Vagina (tissue), 2 donors: ENCODE measurements at regions not wholly inside any gene's neighbourhood (a gene's known extent, or its start where the extent isn't known, plus 50 kb on each side); places are given as distances from the start of the nearest gene placed in this dataset.
"Not testable (repeated sequence)": the region's sequence is repeated elsewhere in the genome, so short reads cannot be mapped to it uniquely, and the experiment has no call there.

ENCODE experiments used
- DNase-seq, 2 donors: peaks; one replicate each; pipeline ENCODE4 v3.0.0-alpha.2; 2017; ENCODE audit errors: extremely low spot score in 2 of 2
- H3K27ac ChIP-seq: fragments of 200-600 bp; sonication (generic); one replicate; pipeline ENCODE4 v1.5.1; 2019
- H3K27me3 ChIP-seq: fragments of 200-600 bp; sonication (generic); one replicate; pipeline ENCODE4 v1.5.1; 2019
- H3K36me3 ChIP-seq, 2 donors: fragments of 200-600 bp; sonication (generic); one replicate each; pipeline ENCODE4 v1.5.1; 2017 to 2019
- H3K4me1 ChIP-seq: fragments of 200-600 bp; sonication (generic); one replicate; pipeline ENCODE4 v1.5.1; 2019
- H3K4me3 ChIP-seq, 2 donors: fragments of 200-600 bp; sonication (generic); 1 replicate in 1 of 2; 2 replicates in 1 of 2; pipeline ENCODE4 v1.5.1; 2016 to 2019
- H3K9me3 ChIP-seq: fragments of 200-600 bp; sonication (generic); one replicate; pipeline ENCODE4 v1.5.1; 2019
- POLR2A ChIP-seq, 2 donors: fragments of 450-650 bp; IDR thresholded peaks; one replicate each; pipeline ENCODE4 v1.6.1; 2017; ENCODE audit warnings: antibody characterized with exemption in 2 of 2, mild to moderate bottlenecking in 2 of 2, moderate library complexity in 2 of 2
- POLR2AphosphoS5 ChIP-seq, 2 donors: sonication (generic); formaldehyde crosslinking; IDR thresholded peaks; one replicate each; pipeline ENCODE4 v1.9.0; 2017; ENCODE audit warnings: antibody characterized with exemption in 2 of 2, mild to moderate bottlenecking in 2 of 2, low read depth in 1 of 2; ENCODE audit not compliant: insufficient read depth in 1 of 2
- intact Hi-C: fragments of 100-400 bp; cut with DNase I; formaldehyde crosslinking; loops from one replicate; pipeline ENCODE4 v1.15.1; 2023
- TF ChIP-seq, protein P1 (sequence below), 3 experiments: fragments of 450-650 bp in 2 of 3; fragments of 200-600 bp in 1 of 3; sonication (generic) in 1 of 3; IDR thresholded peaks; one replicate each; pipeline ENCODE4 v1.5.1; 2017 to 2019; ENCODE audit warnings: antibody characterized with exemption in 3 of 3, mild to moderate bottlenecking in 2 of 3, moderate library complexity in 2 of 3

GRCh38 chr9:61666849-61667371 lies 477.1 kb downstream of the SPATA31A7 start:
- TF ChIP-seq POLR2AphosphoS5 (IDR thresholded peaks at IDR 0.05; ENCODE audit: insufficient read depth in 1 of 2, low read depth in 1 of 2) (no peak), POLR2A (IDR thresholded peaks at IDR 0.05) (no peak)
- TF ChIP-seq, protein P1, sequence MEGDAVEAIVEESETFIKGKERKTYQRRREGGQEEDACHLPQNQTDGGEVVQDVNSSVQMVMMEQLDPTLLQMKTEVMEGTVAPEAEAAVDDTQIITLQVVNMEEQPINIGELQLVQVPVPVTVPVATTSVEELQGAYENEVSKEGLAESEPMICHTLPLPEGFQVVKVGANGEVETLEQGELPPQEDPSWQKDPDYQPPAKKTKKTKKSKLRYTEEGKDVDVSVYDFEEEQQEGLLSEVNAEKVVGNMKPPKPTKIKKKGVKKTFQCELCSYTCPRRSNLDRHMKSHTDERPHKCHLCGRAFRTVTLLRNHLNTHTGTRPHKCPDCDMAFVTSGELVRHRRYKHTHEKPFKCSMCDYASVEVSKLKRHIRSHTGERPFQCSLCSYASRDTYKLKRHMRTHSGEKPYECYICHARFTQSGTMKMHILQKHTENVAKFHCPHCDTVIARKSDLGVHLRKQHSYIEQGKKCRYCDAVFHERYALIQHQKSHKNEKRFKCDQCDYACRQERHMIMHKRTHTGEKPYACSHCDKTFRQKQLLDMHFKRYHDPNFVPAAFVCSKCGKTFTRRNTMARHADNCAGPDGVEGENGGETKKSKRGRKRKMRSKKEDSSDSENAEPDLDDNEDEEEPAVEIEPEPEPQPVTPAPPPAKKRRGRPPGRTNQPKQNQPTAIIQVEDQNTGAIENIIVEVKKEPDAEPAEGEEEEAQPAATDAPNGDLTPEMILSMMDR (IDR thresholded peaks at IDR 0.05), result no peak
- Histone ChIP-seq H3K4me3 (no peak overlapping the region), H3K27me3 (no peaks in the 10 kb centered on the region), H3K36me3 (no peaks in the 10 kb centered on the region), H3K27ac (no peak overlapping the region), H3K9me3 (no peaks in the 10 kb centered on the region), H3K4me1 (no peaks in the 10 kb centered on the region)
- intact Hi-C loops, result no loop called here
- peak in 1 of 2 donors; percentile 20 for DNase-seq

DNA sequence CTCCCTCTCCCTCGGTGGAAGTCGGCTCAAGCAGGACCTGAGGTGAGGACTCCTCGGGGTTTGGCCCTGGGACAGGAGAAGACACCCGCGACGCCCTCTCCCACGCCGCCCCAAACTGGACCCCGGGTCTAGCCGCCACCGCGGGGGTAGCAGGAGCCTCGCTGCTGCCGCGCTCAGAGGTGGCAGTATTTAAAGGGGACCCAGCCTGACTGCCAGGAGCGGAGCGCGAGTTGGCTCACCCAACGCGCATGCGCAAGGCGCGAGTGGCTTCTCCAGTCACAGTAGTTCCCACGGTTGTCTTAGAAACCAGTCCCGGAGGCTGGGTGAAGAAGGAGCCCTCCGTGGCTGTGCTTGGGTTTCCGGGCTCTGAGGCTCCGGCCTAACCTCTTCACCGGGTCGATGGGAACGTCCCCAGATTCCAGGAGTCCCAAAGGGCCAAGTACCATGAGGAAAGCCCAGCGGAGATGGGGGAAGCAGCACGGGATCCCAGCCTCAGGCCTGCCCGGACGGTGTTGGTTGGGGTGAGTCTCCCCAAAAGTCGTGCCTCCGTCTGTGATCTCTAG lies 477.8 kb downstream of the SPATA31A7 start:
- H3K36me3 ChIP-seq, result no peaks in the 10 kb centered on the region
- H3K27ac ChIP-seq, result no peak overlapping the region
- peak; percentile 64 to 82 for DNase-seq
- intact Hi-C loops, result no loop called here
- TF ChIP-seq POLR2AphosphoS5 (IDR thresholded peaks at IDR 0.05; ENCODE audit: insufficient read depth in 1 of 2, low read depth in 1 of 2) (no peak), POLR2A (IDR thresholded peaks at IDR 0.05) (no peak)
- TF ChIP-seq, protein P1 (IDR thresholded peaks at IDR 0.05), result no peak
- H3K4me1 ChIP-seq, result no peaks in the 10 kb centered on the region
- no peak overlapping the region for H3K4me3 ChIP-seq
- no peaks in the 10 kb centered on the region for H3K9me3 ChIP-seq
- H3K27me3 ChIP-seq, result no peaks in the 10 kb centered on the region

GRCh38 chr9:61668201-61668600 lies 478.4 kb downstream of the SPATA31A7 start:
- H3K4me1 ChIP-seq, H3K27ac ChIP-seq, H3K9me3 ChIP-seq, H3K4me3 ChIP-seq, intact Hi-C loops, H3K36me3 ChIP-seq, H3K27me3 ChIP-seq: not testable (repeated sequence)
- peak; percentile 56 to 81 for DNase-seq

GRCh38 chr9:61668846-61669245 lies 479.0 kb downstream of the SPATA31A7 start:
- Histone ChIP-seq H3K27ac (no peak overlapping the region), H3K4me3 (no peak overlapping the region), H3K9me3 (no peaks in the 10 kb centered on the region), H3K4me1 (no peaks in the 10 kb centered on the region), H3K27me3 (no peaks in the 10 kb centered on the region), H3K36me3 (no peaks in the 10 kb centered on the region)
- intact Hi-C loops, result no loop called here
- peak in 1 of 2 donors; percentile 81 for DNase-seq
- TF ChIP-seq, protein P1 (IDR thresholded peaks at IDR 0.05), result no peak
- no peak for TF ChIP-seq POLR2AphosphoS5 (IDR thresholded peaks at IDR 0.05; ENCODE audit: insufficient read depth in 1 of 2, low read depth in 1 of 2)
- TF ChIP-seq POLR2A (IDR thresholded peaks at IDR 0.05), result no peak

- H3K9me3 ChIP-seq, result no peaks in the 10 kb centered on the region
- no peak overlapping the region for H3K4me3 ChIP-seq
- DNase-seq, result peak in 1 of 2 donors; percentile 52
- no peaks in the 10 kb centered on the region for H3K27me3 ChIP-seq
- no peaks in the 10 kb centered on the region for H3K36me3 ChIP-seq
- no peaks in the 10 kb centered on the region for H3K4me1 ChIP-seq
- H3K27ac ChIP-seq, result no peak overlapping the region
- no peak for TF ChIP-seq POLR2A (IDR thresholded peaks at IDR 0.05)
- TF ChIP-seq, protein P1 (IDR thresholded peaks at IDR 0.05), result no peak
- no peak for TF ChIP-seq POLR2AphosphoS5 (IDR thresholded peaks at IDR 0.05; ENCODE audit: insufficient read depth in 1 of 2, low read depth in 1 of 2)
- intact Hi-C loops, result no loop called here
Observed at GRCh38 chr9:61669352-61669751, 479.5 kb downstream of the SPATA31A7 start.

DNA sequence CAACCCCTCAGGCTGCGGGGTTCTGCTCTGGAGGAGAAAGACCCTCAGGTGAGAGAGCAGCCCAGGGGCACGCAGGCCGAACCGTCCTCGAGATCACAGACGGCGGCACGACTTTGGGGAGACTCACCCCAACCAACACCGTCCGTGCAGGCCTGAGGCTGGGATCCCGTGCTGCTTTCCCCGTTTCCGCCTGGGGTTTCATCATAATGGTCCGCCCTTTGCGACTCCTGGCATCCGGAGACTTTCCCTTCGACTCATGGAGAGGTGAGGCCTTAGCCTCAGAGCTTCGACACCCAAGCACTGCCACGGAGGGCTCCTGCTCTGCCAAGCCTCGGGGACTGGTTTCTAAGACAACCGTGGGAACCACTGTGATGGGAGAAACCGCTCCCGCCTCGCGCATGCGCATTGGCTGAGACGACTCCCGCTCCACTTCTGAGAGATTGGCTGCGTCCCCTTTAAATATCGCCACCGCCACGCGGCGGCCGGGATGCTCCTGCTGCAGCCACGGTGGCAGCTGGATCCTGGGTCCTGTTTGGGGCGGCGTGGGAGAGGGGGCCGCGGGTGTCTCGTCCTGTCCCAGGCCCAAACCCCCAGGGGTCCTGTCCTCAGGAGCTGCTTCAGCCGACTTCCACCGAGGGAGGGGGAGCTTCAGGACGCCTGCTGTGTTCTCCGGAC lies 480.1 kb downstream of the SPATA31A7 start:
- H3K27me3 ChIP-seq, H3K9me3 ChIP-seq, intact Hi-C loops, H3K4me3 ChIP-seq, H3K4me1 ChIP-seq, H3K36me3 ChIP-seq, H3K27ac ChIP-seq: not testable (repeated sequence)
- DNase-seq, result peak; percentile 55 to 71
